G401.6 (cell line): ENCODE measurements at regions not wholly inside any gene's neighbourhood (a gene's known extent, or its start where the extent isn't known, plus 50 kb on each side); places are given as distances from the start of the nearest gene placed in this dataset.
"Not testable (repeated sequence)": the region's sequence is repeated elsewhere in the genome, so short reads cannot be mapped to it uniquely, and the experiment has no call there.

Experiments used
- FAIRE-seq: peaks from 2 replicates; lab custom pipeline; 2012; peaks lifted over from hg19 to GRCh38; lab: Jason Lieb, UNC

DNA sequence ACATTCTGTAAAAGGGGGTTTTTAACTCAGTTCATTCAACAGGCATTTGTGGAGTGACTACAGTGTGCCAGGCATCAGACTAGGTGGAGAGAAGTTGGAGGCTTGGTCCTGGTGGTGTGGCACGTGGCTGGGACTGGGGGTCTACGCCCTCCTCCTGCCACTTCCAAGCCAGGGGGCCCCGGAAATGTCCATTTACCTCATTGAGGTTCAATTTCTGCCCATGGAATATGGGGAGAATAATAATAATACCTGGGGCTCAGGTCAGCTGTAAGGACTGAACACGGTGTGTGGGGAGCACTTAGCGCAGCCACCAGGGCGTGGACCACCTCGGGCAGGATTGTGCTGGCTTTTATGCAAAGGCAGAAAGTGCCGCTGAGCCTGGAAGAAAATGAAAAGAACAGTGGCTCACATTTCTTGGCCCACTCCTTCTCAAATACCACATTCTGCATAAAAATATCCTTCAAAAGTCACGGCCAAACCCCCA is 229.4 kb downstream of the ANKRD60 start:
- no peak for FAIRE-seq

GRCh38 chr20:57998276-57998675 is 230.2 kb downstream of the ANKRD60 start:
- FAIRE-seq = no peak

GRCh38 chr20:57996936-57997890 is 231.2 kb downstream of the ANKRD60 start:
- FAIRE-seq = no peak

DNA sequence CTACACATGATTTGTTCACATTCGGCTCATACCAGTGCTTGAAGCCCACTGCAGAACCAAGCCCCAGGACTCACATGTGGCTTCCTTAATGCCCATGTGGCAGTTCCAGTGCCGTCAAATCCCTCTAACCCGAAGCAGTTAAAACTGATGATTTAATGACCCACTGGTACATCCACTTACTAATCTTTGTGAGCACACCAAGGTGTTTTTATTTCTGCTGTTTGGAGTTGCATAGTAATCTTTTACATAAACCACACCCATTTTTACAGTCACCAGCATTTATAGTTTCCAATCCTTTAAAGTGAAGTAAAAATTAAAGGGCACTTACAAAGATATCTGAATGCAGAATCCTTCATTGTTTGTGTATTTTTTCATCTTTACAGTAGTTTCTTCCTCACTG is 232.0 kb downstream of the ANKRD60 start:
- no peak for FAIRE-seq

DNA sequence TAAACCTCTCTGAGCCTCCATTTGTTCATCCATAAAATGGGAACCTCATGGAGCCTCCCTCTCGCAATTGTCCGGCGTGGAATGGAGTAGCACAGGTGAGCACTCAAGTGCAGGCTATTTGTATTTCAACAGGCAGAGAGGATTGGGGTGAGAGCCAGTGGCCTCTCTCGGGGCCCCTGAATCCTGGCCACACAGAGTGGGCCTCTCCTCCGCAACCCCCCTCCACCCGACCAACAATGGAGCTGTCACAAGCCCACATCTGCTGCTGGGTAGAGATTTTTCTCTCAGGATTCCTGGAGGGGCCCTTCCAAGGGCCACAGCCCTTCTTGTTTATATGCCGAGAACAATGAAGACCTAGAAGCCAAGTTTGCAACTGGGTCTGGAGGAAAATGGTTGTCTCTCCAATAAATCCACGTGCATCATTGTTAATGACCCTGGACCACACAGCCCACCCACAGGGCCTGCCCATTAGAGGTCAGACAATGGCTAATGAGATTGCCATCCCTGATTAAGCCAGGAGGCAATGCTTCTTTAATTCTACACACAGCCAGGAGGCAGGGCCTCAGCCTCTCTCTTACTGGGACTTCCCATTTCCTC is 233.0 kb downstream of the ANKRD60 start:
- FAIRE-seq = no peak

DNA sequence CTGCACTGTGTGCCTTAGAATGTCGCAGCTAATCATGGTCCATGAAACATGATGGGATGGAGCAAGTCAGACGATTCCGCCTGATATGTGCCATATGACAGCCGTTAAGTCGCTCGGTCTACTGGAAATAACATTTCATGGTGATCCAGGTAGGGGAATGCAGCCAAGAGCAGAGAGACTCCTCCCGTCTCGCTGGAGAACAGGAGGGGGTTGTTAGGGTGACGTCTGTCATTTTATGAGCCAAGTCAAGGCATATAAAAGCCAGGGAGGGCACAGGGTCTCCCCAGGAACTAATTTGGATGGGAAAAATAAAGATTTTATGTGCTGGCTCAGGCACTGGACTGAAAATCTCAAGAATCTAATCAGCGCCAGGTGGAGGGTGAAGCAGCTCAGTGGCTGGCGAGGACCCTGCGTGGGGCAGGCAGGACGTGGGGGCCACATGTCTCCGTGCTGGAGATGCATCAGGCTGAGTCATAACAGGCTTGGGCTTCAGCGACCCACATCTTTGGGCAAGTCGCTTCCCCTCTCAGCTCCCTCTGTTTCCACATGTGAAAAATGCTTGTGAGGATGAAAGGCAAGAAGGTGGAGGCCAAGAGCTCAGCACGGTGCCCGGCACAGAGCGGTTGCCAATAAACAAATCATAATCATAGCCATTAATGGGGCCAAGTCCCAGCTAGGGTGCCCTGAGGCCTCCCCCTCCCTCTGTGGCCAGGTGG is 234.6 kb downstream of the ANKRD60 start:
- no peak for FAIRE-seq

GRCh38 chr20:57991211-57991881 is 237.1 kb downstream of the ANKRD60 start:
- FAIRE-seq = no peak

GRCh38 chr20:57990396-57990987 is 238.0 kb downstream of the ANKRD60 start:
- FAIRE-seq = no peak

GRCh38 chr20:57988828-57989227 is 239.6 kb downstream of the ANKRD60 start:
- no peak for FAIRE-seq

GRCh38 chr20:57988422-57988821 is 240.0 kb downstream of the ANKRD60 start:
- FAIRE-seq = no peak

- no peak for FAIRE-seq
Observed at GRCh38 chr20:57987659-57988058, 240.8 kb downstream of the ANKRD60 start.

GRCh38 chr20:57986666-57987065 is 241.8 kb downstream of the ANKRD60 start:
- no peak for FAIRE-seq

GRCh38 chr20:57985278-57985677 is 243.2 kb downstream of the ANKRD60 start:
- FAIRE-seq = no peak

GRCh38 chr20:57983082-57983481 is 245.4 kb downstream of the ANKRD60 start:
- no peak for FAIRE-seq

DNA sequence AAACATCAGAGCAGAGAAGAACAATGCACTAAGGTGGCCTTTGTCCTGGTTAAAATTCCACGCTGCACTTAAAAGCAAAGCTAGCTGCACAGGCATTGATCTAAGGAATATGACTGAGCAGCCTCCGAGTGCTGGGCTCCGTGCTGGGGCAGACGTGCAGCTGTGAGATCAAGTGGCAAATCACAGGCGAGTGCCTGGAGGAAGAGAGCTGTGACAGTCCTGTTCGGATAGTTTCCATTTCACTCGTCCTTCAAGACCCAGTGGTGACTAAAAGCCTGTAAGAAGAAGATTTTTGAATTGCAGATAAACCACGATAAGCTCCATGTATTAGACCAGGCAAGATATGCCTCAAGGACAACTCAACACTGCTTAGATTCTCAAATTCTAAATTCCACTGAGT is 247.9 kb downstream of the ANKRD60 start:
- no peak for FAIRE-seq

GRCh38 chr20:57977569-57977968 is 250.9 kb downstream of the ANKRD60 start:
- no peak for FAIRE-seq

- no peak for FAIRE-seq
Observed at GRCh38 chr20:57977141-57977540, 251.3 kb downstream of the ANKRD60 start.

- no peak for FAIRE-seq
Observed at GRCh38 chr20:57974863-57975262, 253.6 kb downstream of the ANKRD60 start.

DNA sequence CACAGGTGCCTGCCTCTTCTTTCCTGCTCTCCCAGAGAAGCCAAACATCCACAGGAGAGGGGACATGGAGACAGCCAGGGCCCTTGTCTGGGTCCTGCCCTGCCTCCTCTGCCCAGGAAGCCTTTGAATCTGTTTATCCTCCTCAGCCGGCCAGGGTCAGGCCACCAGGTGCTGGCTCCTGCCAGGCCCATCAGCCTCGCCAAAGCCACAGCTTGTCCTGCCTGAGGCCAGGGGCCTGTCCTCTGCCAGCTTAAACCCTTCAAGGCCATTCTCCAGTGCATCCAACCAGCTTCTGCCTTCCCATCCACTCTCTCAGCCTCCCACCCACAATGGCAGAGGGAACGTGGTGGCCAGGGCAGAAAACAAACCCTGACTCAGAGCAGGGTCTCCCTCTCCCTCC is 254.6 kb downstream of the ANKRD60 start:
- FAIRE-seq = no peak

DNA sequence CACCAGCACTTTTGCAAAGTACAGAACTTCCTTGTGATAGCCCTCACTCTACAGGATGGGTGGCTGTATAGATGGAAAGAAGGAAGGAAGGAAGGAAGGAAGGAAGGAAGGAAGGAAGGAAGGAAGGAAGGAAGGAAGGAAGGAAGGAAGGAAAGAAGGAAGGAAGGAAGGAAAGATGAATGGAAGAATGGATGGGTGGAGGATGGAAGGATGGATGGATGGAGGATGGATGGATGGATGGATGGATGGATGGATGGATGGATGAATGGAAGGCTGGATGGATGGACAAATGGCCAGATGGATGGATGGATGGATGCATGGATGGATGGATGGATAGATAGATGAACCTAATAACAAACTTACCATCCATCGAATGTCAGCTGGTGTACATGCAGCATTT is 256.9 kb downstream of the ANKRD60 start:
- FAIRE-seq = not testable (repeated sequence)

DNA sequence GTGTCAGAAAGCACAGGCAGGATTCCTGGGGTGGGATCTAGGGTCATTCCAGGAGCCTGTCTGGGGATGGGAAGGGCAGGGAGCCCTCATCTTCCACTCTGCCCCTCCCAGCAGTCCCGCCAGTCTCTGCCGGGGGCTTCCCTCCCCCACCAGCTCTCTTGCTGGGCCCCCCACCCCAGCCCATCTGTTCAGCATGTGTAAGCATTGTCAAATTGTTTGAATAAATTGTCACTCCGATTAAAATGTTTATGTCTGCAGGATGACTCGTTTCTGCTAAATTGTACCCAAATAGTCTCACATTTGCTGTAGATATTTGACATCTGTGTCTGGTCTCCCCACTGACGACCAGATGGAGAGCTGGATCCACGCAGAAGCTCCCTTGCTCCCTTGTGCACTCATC is 257.6 kb downstream of the ANKRD60 start:
- FAIRE-seq = no peak

DNA sequence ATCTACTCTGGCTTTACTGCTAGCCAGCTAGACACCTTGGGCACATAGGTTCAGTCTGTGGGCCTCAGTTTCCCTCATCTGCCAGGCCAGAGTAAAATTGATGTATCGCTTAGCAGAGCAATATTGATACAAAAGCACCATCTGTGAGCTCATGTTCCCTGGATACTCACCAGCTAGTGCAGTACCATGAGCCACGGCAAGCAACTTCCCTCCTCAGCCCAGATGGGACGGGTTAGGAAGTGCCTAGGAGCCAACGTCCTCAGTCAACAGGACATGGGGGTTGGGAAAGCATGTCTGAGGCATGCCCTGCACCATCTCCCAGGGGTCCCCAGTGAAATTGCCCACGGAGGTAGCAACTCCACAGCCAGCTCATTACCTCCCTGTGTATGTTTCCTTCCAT is 258.3 kb downstream of the ANKRD60 start:
- no peak for FAIRE-seq
